PC-3 (cell line): ENCODE measurements at regions not wholly inside any gene's neighbourhood (a gene's known extent, or its start where the extent isn't known, plus 50 kb on each side); places are given as distances from the start of the nearest gene placed in this dataset.

Source experiments
- CTCF ChIP-seq: fragments of 300-600 bp; sonication (generic); conservative IDR thresholded peaks from 2 replicates; pipeline ENCODE4 v1.5.1; 2017; ENCODE audit warnings: antibody characterized with exemption, low read depth, mild to moderate bottlenecking, low read length
- EZH2phosphoT487 ChIP-seq: fragments of 300-600 bp; sonication (generic); IDR thresholded peaks from 2 replicates; pipeline ENCODE4 v1.6.1; 2018; ENCODE audit warnings: mild to moderate bottlenecking, antibody characterized with exemption, low read length, borderline replicate concordance

GRCh38 chr4:81375745-81376144 is 96.0 kb downstream of the RASGEF1B start:
- TF ChIP-seq CTCF (peak; percentile 47), EZH2phosphoT487 (no peak)
